ENCODE measurements at regions not wholly inside any gene's neighbourhood (a gene's known extent, or its start where the extent isn't known, plus 50 kb on each side); places are given as distances from the start of the nearest gene placed in this dataset.

GRCh38 chr17:34090593-34090992 lies 164.5 kb upstream of the CCL2 start:
- H3K9me3 ChIP-seq (ENCODE audit: insufficient read depth, low read length) = peaks cover 7% of the 10 kb centered on the region; the same call in 1 of the 2 replicates
- H3K4me3 ChIP-seq (ENCODE audit: insufficient read length, low read depth) = no peak overlapping the region
- no peaks in the 10 kb centered on the region for H3K36me3 ChIP-seq (ENCODE audit: insufficient read depth, insufficient read length, low read length)
- no peaks in the 10 kb centered on the region for H3K27me3 ChIP-seq (ENCODE audit: insufficient read depth, insufficient read length)
- no peaks in the 10 kb centered on the region for H3K4me1 ChIP-seq (ENCODE audit: insufficient read depth, insufficient read length)
- no peak overlapping the region for H3K9ac ChIP-seq (ENCODE audit: insufficient read length, low read depth)
- no peak for DNase-seq (ENCODE audit: low read depth, low spot score)
- TF ChIP-seq YY1 (IDR thresholded peaks at IDR 0.05; ENCODE audit: insufficient read depth, insufficient read length) (no peak), SUZ12 (IDR thresholded peaks at IDR 0.05; ENCODE audit: extremely low read depth, insufficient read depth, insufficient read length) (no peak), ZNF274 (IDR thresholded peaks at IDR 0.05; ENCODE audit: low read depth, low read length) (no peak)

GRCh38 chr17:34091975-34092374 lies 163.1 kb upstream of the CCL2 start:
- no peak for DNase-seq (ENCODE audit: low read depth, low spot score)
- peaks cover 7% of the 10 kb centered on the region; the same call in 1 of the 2 replicates for H3K9me3 ChIP-seq (ENCODE audit: insufficient read depth, low read length)
- no peak for TF ChIP-seq YY1 (IDR thresholded peaks at IDR 0.05; ENCODE audit: insufficient read depth, insufficient read length)
- TF ChIP-seq ZNF274 (IDR thresholded peaks at IDR 0.05; ENCODE audit: low read depth, low read length) = no peak
- no peak for TF ChIP-seq SUZ12 (IDR thresholded peaks at IDR 0.05; ENCODE audit: extremely low read depth, insufficient read depth, insufficient read length)
- H3K4me1 ChIP-seq (ENCODE audit: insufficient read depth, insufficient read length) = no peaks in the 10 kb centered on the region
- no peak overlapping the region for H3K9ac ChIP-seq (ENCODE audit: insufficient read length, low read depth)
- no peak overlapping the region for H3K4me3 ChIP-seq (ENCODE audit: insufficient read length, low read depth)
- H3K27me3 ChIP-seq (ENCODE audit: insufficient read depth, insufficient read length) = no peaks in the 10 kb centered on the region
- H3K36me3 ChIP-seq (ENCODE audit: insufficient read depth, insufficient read length, low read length) = no peaks in the 10 kb centered on the region

DNA sequence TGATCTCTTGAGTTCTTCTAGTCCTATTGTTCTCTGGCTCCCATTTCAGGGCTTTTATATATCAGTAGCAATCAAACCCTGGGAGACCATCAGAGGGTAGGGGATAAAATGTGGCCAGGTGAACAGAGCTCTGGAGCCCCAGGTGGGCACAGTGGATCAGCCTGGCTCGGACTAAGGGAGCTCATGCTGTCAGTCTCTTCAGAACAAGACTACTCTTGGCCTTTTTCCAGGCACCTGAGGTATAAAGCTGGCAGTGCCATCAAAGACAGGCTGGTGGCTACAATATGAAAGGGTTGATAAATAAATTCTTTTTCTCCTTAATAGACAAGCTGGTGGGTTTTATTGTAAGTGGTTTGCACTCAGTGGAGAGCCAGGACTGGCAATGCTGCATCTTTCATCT lies 160.0 kb upstream of the CCL2 start:
- Histone ChIP-seq H3K27me3 (ENCODE audit: insufficient read depth, insufficient read length) (no peaks in the 10 kb centered on the region), H3K9ac (ENCODE audit: insufficient read length, low read depth) (no peak overlapping the region), H3K4me3 (ENCODE audit: insufficient read length, low read depth) (no peak overlapping the region), H3K36me3 (ENCODE audit: insufficient read depth, insufficient read length, low read length) (no peaks in the 10 kb centered on the region), H3K9me3 (ENCODE audit: insufficient read depth, low read length) (no peaks in the 10 kb centered on the region), H3K4me1 (ENCODE audit: insufficient read depth, insufficient read length) (no peaks in the 10 kb centered on the region)
- no peak for DNase-seq (ENCODE audit: low read depth, low spot score)
- TF ChIP-seq YY1 (IDR thresholded peaks at IDR 0.05; ENCODE audit: insufficient read depth, insufficient read length) = no peak
- TF ChIP-seq SUZ12 (IDR thresholded peaks at IDR 0.05; ENCODE audit: extremely low read depth, insufficient read depth, insufficient read length) = no peak
- TF ChIP-seq ZNF274 (IDR thresholded peaks at IDR 0.05; ENCODE audit: low read depth, low read length) = no peak

DNA sequence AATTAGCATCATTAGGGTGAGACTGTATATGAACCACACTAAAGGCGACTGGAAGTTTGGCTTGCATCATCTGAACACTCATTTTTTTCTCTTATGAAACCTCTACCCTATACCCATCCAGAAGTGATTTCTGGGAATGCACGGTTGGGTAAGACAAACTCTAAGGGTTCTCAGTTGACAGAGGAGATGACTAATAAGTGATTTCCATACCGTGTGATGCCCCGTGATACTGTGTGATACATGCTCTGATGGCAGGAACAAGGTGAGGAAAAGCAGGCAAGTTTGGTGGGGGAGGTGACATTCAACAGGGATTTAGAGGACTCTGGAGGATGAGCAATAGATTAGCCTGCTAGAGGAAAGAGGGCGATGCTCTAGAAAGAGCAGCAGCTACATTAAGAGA lies 156.4 kb upstream of the CCL2 start:
- Histone ChIP-seq H3K36me3 (ENCODE audit: insufficient read depth, insufficient read length, low read length) (no peaks in the 10 kb centered on the region), H3K9me3 (ENCODE audit: insufficient read depth, low read length) (no peaks in the 10 kb centered on the region), H3K9ac (ENCODE audit: insufficient read length, low read depth) (no peak overlapping the region), H3K27me3 (ENCODE audit: insufficient read depth, insufficient read length) (no peaks in the 10 kb centered on the region), H3K4me1 (ENCODE audit: insufficient read depth, insufficient read length) (no peaks in the 10 kb centered on the region), H3K4me3 (ENCODE audit: insufficient read length, low read depth) (no peak overlapping the region)
- TF ChIP-seq ZNF274 (IDR thresholded peaks at IDR 0.05; ENCODE audit: low read depth, low read length) = no peak
- no peak for TF ChIP-seq SUZ12 (IDR thresholded peaks at IDR 0.05; ENCODE audit: extremely low read depth, insufficient read depth, insufficient read length)
- TF ChIP-seq YY1 (IDR thresholded peaks at IDR 0.05; ENCODE audit: insufficient read depth, insufficient read length) = no peak
- no peak for DNase-seq (ENCODE audit: low read depth, low spot score)

DNA sequence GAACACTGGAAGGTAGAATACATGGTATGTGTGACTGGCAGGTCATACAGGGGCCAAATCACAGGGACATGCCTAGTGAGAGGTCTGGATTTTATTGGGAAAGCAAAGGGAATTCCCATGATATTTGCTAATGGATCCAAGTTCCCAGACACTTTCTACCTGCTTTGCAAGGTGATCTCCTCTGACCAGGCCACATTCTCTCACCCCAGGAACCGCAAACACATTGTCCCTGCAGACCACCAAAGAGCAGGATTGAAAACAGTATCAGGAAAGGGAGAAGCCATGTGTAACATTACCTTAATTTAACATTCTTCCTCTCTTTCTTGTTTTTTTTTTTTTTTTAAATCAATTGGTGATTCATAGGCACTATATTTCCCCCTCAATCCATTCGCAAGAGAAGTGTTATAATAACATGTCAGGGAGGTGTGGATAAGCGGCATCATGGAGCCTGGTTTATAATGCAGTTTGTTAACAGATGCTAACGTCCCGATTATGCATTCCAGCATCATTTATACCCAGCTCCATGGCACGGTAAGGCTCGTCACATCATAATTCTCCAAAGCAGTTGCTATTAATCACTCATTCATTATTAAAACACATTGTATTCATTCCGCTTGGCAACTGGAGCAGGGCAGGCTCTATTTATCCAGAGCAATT lies 155.1 kb upstream of the CCL2 start:
- H3K4me1 ChIP-seq (ENCODE audit: insufficient read depth, insufficient read length) = no peaks in the 10 kb centered on the region
- no peaks in the 10 kb centered on the region for H3K27me3 ChIP-seq (ENCODE audit: insufficient read depth, insufficient read length)
- H3K4me3 ChIP-seq (ENCODE audit: insufficient read length, low read depth) = no peak overlapping the region
- no peaks in the 10 kb centered on the region for H3K36me3 ChIP-seq (ENCODE audit: insufficient read depth, insufficient read length, low read length)
- no peaks in the 10 kb centered on the region for H3K9me3 ChIP-seq (ENCODE audit: insufficient read depth, low read length)
- DNase-seq (ENCODE audit: low read depth, low spot score) = no peak
- no peak overlapping the region for H3K9ac ChIP-seq (ENCODE audit: insufficient read length, low read depth)
- TF ChIP-seq SUZ12 (IDR thresholded peaks at IDR 0.05; ENCODE audit: extremely low read depth, insufficient read depth, insufficient read length) = no peak
- TF ChIP-seq YY1 (IDR thresholded peaks at IDR 0.05; ENCODE audit: insufficient read depth, insufficient read length) = no peak
- no peak for TF ChIP-seq ZNF274 (IDR thresholded peaks at IDR 0.05; ENCODE audit: low read depth, low read length)

- H3K9ac ChIP-seq (ENCODE audit: insufficient read length, low read depth) = no peak overlapping the region
- no peaks in the 10 kb centered on the region for H3K9me3 ChIP-seq (ENCODE audit: insufficient read depth, low read length)
- no peaks in the 10 kb centered on the region for H3K4me1 ChIP-seq (ENCODE audit: insufficient read depth, insufficient read length)
- TF ChIP-seq SUZ12 (IDR thresholded peaks at IDR 0.05; ENCODE audit: extremely low read depth, insufficient read depth, insufficient read length) (no peak), YY1 (IDR thresholded peaks at IDR 0.05; ENCODE audit: insufficient read depth, insufficient read length) (no peak), ZNF274 (IDR thresholded peaks at IDR 0.05; ENCODE audit: low read depth, low read length) (no peak)
- no peak for DNase-seq (ENCODE audit: low read depth, low spot score)
- H3K4me3 ChIP-seq (ENCODE audit: insufficient read length, low read depth) = no peak overlapping the region
- H3K27me3 ChIP-seq (ENCODE audit: insufficient read depth, insufficient read length) = no peaks in the 10 kb centered on the region
- H3K36me3 ChIP-seq (ENCODE audit: insufficient read depth, insufficient read length, low read length) = no peaks in the 10 kb centered on the region
Observed at GRCh38 chr17:34107019-34107418, 148.1 kb upstream of the CCL2 start.

- no peak for DNase-seq (ENCODE audit: low read depth, low spot score)
- Histone ChIP-seq H3K4me3 (ENCODE audit: insufficient read length, low read depth) (no peak overlapping the region), H3K9me3 (ENCODE audit: insufficient read depth, low read length) (no peaks in the 10 kb centered on the region), H3K36me3 (ENCODE audit: insufficient read depth, insufficient read length, low read length) (no peaks in the 10 kb centered on the region), H3K4me1 (ENCODE audit: insufficient read depth, insufficient read length) (no peaks in the 10 kb centered on the region), H3K9ac (ENCODE audit: insufficient read length, low read depth) (no peak overlapping the region), H3K27me3 (ENCODE audit: insufficient read depth, insufficient read length) (no peaks in the 10 kb centered on the region)
- TF ChIP-seq ZNF274 (IDR thresholded peaks at IDR 0.05; ENCODE audit: low read depth, low read length) (no peak), YY1 (IDR thresholded peaks at IDR 0.05; ENCODE audit: insufficient read depth, insufficient read length) (no peak), SUZ12 (IDR thresholded peaks at IDR 0.05; ENCODE audit: extremely low read depth, insufficient read depth, insufficient read length) (no peak)
Observed at GRCh38 chr17:34110315-34110714, 144.8 kb upstream of the CCL2 start.
